Cardiac muscle cell (in vitro differentiated cells and primary cell): ENCODE measurements at regions not wholly inside any gene's neighbourhood (a gene's known extent, or its start where the extent isn't known, plus 50 kb on each side); places are given as distances from the start of the nearest gene placed in this dataset.
"Not testable (repeated sequence)": the region's sequence is repeated elsewhere in the genome, so short reads cannot be mapped to it uniquely, and the experiment has no call there.

ENCODE experiments used
- DNase-seq, 2 donors: peaks; one replicate each; pipeline versions ENCODE4 v3.0.0 to v3.0.0-alpha.2; 2010 to 2017; ENCODE audit warnings: low read depth in 1 of 2, low spot score in 1 of 2
- H3K27ac ChIP-seq: fragments of 200-600 bp; sonication (generic); 2 replicates; pipeline ENCODE4 v1.5.1; 2016
- H3K27me3 ChIP-seq: fragments of 200-600 bp; sonication (generic); 2 replicates; pipeline ENCODE4 v1.6.0; 2016; ENCODE audit warnings: control low read depth
- H3K36me3 ChIP-seq: fragments of 200-600 bp; sonication (generic); 2 replicates; pipeline ENCODE4 v1.5.1; 2016; ENCODE audit warnings: control low read depth
- H3K4me1 ChIP-seq: fragments of 200-600 bp; sonication (generic); 2 replicates; pipeline ENCODE4 v1.8.1; 2017; ENCODE audit warnings: low read depth, mild to moderate bottlenecking, mixed run types
- H3K4me3 ChIP-seq: fragments of 200-600 bp; sonication (generic); 2 replicates; pipeline ENCODE4 v1.5.1; 2016; ENCODE audit warnings: mild to moderate bottlenecking
- H3K9me3 ChIP-seq: fragments of 200-600 bp; sonication (generic); 2 replicates; pipeline ENCODE4 v1.5.1; 2017; ENCODE audit warnings: low read depth, mild to moderate bottlenecking, control low read depth
- TF ChIP-seq, protein P1 (sequence below): IDR thresholded peaks from 2 replicates; pipeline ENCODE4 v1.5.1; 2012; ENCODE audit warnings: low read depth, mild to moderate bottlenecking, low read length

- TF ChIP-seq, protein P1, sequence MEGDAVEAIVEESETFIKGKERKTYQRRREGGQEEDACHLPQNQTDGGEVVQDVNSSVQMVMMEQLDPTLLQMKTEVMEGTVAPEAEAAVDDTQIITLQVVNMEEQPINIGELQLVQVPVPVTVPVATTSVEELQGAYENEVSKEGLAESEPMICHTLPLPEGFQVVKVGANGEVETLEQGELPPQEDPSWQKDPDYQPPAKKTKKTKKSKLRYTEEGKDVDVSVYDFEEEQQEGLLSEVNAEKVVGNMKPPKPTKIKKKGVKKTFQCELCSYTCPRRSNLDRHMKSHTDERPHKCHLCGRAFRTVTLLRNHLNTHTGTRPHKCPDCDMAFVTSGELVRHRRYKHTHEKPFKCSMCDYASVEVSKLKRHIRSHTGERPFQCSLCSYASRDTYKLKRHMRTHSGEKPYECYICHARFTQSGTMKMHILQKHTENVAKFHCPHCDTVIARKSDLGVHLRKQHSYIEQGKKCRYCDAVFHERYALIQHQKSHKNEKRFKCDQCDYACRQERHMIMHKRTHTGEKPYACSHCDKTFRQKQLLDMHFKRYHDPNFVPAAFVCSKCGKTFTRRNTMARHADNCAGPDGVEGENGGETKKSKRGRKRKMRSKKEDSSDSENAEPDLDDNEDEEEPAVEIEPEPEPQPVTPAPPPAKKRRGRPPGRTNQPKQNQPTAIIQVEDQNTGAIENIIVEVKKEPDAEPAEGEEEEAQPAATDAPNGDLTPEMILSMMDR: no peak
- Histone ChIP-seq H3K4me3 (no peak overlapping the region), H3K36me3 (no peaks in the 10 kb centered on the region), H3K9me3 (no peaks in the 10 kb centered on the region), H3K27me3 (no peaks in the 10 kb centered on the region), H3K27ac (no peak overlapping the region), H3K4me1 (no peaks in the 10 kb centered on the region)
- no peak for DNase-seq
Measured at GRCh38 chr9:81431641-81432040, 257.7 kb downstream of the TLE1 start.

GRCh38 chr9:81430727-81431126, 258.6 kb downstream of the TLE1 start:
- no peak for DNase-seq
- H3K4me1 ChIP-seq: no peaks in the 10 kb centered on the region
- no peak overlapping the region for H3K27ac ChIP-seq
- no peaks in the 10 kb centered on the region for H3K36me3 ChIP-seq
- TF ChIP-seq, protein P1: no peak
- H3K9me3 ChIP-seq: no peaks in the 10 kb centered on the region
- H3K27me3 ChIP-seq: no peaks in the 10 kb centered on the region
- no peak overlapping the region for H3K4me3 ChIP-seq

DNA sequence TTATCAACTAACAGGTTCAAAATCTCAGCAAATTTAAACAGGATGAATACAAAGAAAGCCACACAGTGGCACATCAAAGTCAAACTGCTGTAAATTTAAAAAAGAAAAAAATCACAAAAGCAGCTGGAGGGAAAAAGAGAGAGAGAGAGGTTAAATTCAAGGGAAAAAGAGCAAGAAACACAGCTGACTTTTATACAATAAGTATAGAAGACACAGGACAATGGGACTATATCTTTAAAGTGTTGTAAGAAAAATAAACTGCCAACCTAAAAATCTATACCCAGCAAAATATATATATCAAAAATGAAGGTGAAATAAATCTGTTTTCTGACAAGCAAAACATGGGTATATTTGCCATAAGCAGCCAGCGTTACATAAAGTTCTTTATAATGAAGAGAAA, 261.5 kb downstream of the TLE1 start:
- no peaks in the 10 kb centered on the region for H3K36me3 ChIP-seq
- no peaks in the 10 kb centered on the region for H3K9me3 ChIP-seq
- H3K4me3 ChIP-seq: no peak overlapping the region
- DNase-seq: no peak
- TF ChIP-seq, protein P1: no peak
- H3K27me3 ChIP-seq: no peaks in the 10 kb centered on the region
- H3K27ac ChIP-seq: no peak overlapping the region
- no peaks in the 10 kb centered on the region for H3K4me1 ChIP-seq

DNA sequence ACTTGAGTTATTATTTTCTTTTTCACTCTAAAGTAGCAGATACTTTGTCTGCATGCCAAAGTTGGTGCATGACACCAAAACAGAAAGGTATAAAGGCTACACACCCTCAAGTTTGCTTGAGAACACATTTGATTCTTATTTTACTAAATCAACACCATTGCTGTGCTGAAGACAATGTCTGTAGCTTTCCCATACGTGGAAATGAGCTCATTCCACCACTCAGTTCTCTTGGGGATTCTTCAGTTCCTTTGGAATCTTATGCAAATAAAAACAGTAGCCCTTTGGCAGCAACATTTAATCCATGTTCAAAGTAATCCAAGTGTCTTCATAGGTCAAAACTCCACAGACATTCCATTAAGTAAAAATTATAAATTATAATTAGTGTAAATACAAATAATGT, 264.9 kb downstream of the TLE1 start:
- no peak overlapping the region for H3K27ac ChIP-seq
- no peak overlapping the region for H3K4me3 ChIP-seq
- H3K4me1 ChIP-seq: no peaks in the 10 kb centered on the region
- H3K9me3 ChIP-seq: no peaks in the 10 kb centered on the region
- H3K27me3 ChIP-seq: no peaks in the 10 kb centered on the region
- no peaks in the 10 kb centered on the region for H3K36me3 ChIP-seq
- DNase-seq: no peak
- TF ChIP-seq, protein P1: no peak

- H3K9me3 ChIP-seq: no peaks in the 10 kb centered on the region
- no peak overlapping the region for H3K4me3 ChIP-seq
- TF ChIP-seq, protein P1: no peak
- H3K36me3 ChIP-seq: no peaks in the 10 kb centered on the region
- no peak for DNase-seq
- H3K27ac ChIP-seq: no peak overlapping the region
- no peaks in the 10 kb centered on the region for H3K4me1 ChIP-seq
- no peaks in the 10 kb centered on the region for H3K27me3 ChIP-seq
Measured at GRCh38 chr9:81423589-81424326, 265.6 kb downstream of the TLE1 start.

GRCh38 chr9:81421090-81421489, 268.3 kb downstream of the TLE1 start:
- not testable (repeated sequence) for H3K4me1 ChIP-seq, H3K9me3 ChIP-seq, H3K27me3 ChIP-seq, DNase-seq, H3K36me3 ChIP-seq, H3K4me3 ChIP-seq, H3K27ac ChIP-seq
